Caki2 (cell line): ENCODE measurements at regions not wholly inside any gene's neighbourhood (a gene's known extent, or its start where the extent isn't known, plus 50 kb on each side); places are given as distances from the start of the nearest gene placed in this dataset.
A peak's percentile ranks its signal among the peaks of the same experiment; 100 is the strongest.

Source experiments
- DNase-seq: peaks from one replicate; pipeline ENCODE4 v3.0.0-alpha.2; 2015; ENCODE audit warnings: low read depth
- in situ Hi-C: cut with HindIII; loops from 2 replicates; pipeline ENCODE4 v1.10.0; 2016; ENCODE audit warnings: low sequenced_read_pairs, low pct_unique_long_range_greater_than_20kb, mixed read lengths

GRCh38 chr13:31495336-31495735 lies 244.0 kb upstream of the RXFP2 start:
- no peak for DNase-seq
- in situ Hi-C loops: no loop called here

DNA sequence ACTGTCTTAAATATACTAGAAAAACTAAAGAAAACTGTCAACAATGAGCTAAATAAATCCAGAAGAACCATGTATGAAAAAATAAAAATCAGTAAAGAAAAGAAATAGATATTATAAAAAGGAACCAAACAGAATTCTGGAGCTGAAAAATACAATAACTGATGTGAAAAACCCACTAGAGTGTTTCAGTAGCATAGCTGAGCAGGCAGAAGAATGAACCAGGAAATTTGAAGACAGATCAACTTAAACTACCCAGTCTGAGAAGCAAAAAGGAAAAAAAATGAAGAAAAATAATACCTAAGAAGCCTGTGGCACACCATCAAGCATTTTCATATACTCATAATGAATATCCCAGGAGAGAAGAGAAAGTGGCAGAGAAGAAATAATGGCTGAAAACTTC lies 240.1 kb upstream of the RXFP2 start:
- DNase-seq: no peak
- in situ Hi-C loops: no loop called here

DNA sequence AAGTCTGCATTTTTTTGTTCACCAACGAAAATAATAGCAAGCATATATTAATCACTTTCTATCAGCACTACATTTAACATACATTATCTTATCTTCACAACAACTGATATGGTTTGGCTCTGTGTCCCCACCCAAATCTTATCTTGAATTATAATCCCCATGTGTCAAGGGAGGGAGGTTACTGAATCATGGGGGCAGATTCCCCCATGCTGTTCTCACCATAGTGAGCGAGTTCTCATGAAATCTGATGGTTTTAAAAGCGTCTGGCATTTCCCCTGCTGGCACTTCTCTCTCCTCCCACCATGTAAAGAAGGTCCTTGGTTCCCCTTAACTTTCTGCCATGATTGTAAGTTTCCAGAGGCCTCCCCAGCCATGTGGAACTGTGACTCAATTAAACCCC lies 235.7 kb upstream of the RXFP2 start:
- in situ Hi-C loops: no loop called here
- no peak for DNase-seq

- no peak for DNase-seq
- in situ Hi-C loops: no loop called here
Measured at GRCh38 chr13:31504918-31505317, 234.4 kb upstream of the RXFP2 start.

DNA sequence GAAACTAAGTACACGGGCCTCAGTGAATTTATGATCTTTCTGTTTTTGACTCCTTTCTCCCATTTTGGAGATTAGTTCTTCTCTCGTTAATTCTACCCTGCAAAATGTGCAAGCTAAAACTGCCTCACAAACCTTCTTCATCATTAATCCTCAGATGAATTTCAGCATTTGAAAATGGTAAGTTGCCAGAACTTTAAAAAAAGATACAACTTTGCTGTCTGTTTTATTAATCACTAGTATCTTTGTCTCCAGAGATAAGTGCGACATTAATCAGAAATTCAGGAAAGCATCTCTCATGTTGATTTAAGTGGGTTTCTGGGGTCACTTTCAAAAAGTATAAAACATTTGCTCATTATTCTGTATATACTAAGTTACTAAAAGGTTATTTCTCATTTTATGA lies 227.0 kb upstream of the RXFP2 start:
- DNase-seq: no peak
- in situ Hi-C loops: no loop called here

- DNase-seq: no peak
- in situ Hi-C loops: no loop called here
Measured at GRCh38 chr13:31514932-31515331, 224.4 kb upstream of the RXFP2 start.

- no peak for DNase-seq
- in situ Hi-C loops: no loop called here
Measured at GRCh38 chr13:31515427-31515826, 223.9 kb upstream of the RXFP2 start.

- in situ Hi-C loops: no loop called here
Measured at GRCh38 chr13:31517599-31517998, 221.7 kb upstream of the RXFP2 start.

DNA sequence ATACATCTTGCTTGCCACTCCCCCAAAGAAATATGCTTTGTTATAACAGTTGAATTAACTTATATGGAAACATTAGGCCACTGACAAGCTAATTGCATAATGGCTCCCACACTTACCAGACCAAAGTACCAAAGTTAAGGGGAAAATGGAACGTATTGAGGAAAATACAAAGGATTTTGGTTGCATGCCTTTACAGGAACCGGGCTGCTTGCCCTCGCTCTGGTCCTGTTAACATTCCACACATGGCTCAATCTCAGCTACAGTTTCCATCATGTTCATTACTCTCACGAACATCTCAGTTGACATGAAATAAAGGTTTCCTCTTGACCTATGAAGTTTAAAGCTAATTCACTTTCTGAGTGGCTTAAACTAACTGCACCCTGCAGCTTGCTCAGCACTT lies 220.7 kb upstream of the RXFP2 start:
- in situ Hi-C loops: no loop called here
- DNase-seq: no peak

More at GRCh38 chr13:31517599-31517998, 221.7 kb upstream of the RXFP2 start:
- DNase-seq: no peak

- no peak for DNase-seq
- in situ Hi-C loops: no loop called here
Measured at GRCh38 chr13:31521435-31521834, 217.9 kb upstream of the RXFP2 start.

GRCh38 chr13:31522396-31522795 lies 216.9 kb upstream of the RXFP2 start:
- in situ Hi-C loops: no loop called here
- DNase-seq: no peak

DNA sequence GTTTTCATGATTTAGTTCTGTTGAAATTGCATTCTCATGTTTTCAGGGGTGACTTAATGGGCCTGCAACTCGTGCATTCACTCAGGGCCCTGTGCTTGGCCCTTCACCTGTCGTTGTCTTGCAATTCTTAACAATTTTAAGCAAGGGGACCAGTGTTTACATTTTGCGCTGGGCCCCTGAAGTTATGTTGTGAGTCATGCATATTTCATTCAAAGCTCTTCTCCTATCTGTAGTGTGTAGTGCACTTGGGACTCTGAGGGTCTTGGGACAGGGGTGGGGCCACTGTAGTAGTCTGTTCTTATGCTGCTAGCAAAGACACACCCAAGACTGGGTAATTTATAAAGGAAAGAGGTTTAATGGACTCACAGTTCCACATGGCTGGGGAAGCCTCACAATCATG lies 211.2 kb upstream of the RXFP2 start:
- no peak for DNase-seq
- in situ Hi-C loops: no loop called here

- no peak for DNase-seq
- in situ Hi-C loops: no loop called here
Measured at GRCh38 chr13:31528758-31529157, 210.6 kb upstream of the RXFP2 start.

DNA sequence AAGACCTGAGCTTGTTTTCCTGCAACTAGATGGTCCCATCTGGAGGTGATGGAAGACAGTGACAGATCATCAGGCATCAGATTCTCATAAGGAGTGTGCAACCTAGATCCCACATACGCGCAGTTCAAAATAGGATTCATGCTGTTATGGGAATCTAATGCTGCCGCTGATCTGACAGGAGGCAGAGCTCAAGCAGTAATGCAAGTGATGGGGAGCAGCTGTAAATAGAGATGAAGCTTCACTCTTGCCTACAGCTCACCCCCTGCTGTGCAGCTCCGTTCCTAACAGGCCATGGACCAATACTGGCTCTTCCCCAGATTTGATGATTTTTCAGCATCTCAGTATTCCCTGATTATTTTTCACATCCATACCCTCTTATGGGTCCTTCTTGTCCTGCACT lies 208.4 kb upstream of the RXFP2 start:
- in situ Hi-C loops: no loop called here

GRCh38 chr13:31537052-31537451 lies 202.3 kb upstream of the RXFP2 start:
- DNase-seq: no peak
- in situ Hi-C loops: no loop called here

More for the DNA sequence above, 208.4 kb upstream of the RXFP2 start:
- DNase-seq: no peak

- peak; percentile 4 for DNase-seq
- in situ Hi-C loops: no loop called here
Measured at GRCh38 chr13:31538067-31539042, 201.0 kb upstream of the RXFP2 start.

GRCh38 chr13:31540281-31540680 lies 199.0 kb upstream of the RXFP2 start:
- DNase-seq: no peak
- in situ Hi-C loops: no loop called here

DNA sequence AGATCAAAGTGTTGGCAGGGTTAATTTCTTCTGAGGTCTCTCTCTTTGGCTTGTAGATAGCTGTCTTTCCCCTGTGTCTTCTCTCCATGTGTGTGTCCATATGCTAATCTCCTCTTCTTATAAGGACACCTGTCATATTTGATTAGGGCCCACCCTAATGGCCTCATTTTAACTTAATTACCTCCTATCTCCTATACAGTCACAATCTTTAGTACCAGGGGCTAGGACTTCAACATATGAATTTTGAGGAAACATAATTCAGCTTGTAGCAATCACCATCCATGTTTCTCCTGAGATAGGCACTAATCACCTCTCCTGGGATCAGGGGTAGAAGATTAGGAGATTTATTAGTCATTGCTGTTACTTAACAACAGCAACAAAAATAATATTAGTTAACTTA lies 196.1 kb upstream of the RXFP2 start:
- in situ Hi-C loops: no loop called here
- DNase-seq: no peak

DNA sequence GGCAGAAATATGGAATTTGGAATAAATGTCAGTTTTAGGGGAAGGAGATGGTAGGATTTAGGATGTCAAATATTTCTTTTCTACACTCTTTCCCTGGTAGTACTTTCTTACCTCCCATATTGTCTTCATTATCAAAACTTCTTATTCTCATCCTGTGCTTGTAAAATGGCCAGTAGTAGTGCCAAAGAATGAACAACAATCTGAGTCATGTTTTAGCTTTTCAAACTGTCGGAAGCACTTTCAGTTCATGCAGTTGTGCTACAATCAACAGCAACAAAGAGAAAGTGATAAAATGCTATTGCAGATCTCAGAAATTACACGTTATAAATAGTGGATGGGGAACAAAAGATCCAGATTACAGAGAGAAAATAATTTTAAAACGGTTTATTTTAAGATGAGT lies 193.7 kb upstream of the RXFP2 start:
- no peak for DNase-seq
- in situ Hi-C loops: no loop called here

- in situ Hi-C loops: no loop called here
- no peak for DNase-seq
Measured at GRCh38 chr13:31556376-31556775, 182.9 kb upstream of the RXFP2 start.
